BJ (cell line): ENCODE measurements at regions not wholly inside any gene's neighbourhood (a gene's known extent, or its start where the extent isn't known, plus 50 kb on each side); places are given as distances from the start of the nearest gene placed in this dataset.

Source experiments
- CTCF ChIA-PET: fragments of 350-600 bp; formaldehyde crosslinking; extraction: SDS; loops from one replicate; lab custom pipeline; 2021; ENCODE audit warnings: antibody characterized with exemption, inconsistent platforms; lab: Yijun Ruan, JAX
- POLR2A ChIA-PET: fragments of 300-600 bp; sonication (Branson Sonifier 250); formaldehyde crosslinking; extraction: SDS; loops from one replicate; lab custom pipeline; 2021; ENCODE audit warnings: antibody characterized with exemption; lab: Charles Lee
- DNase-seq: peaks from one replicate; pipeline ENCODE4 v3.0.0-alpha.2; 2011; ENCODE audit warnings: low read depth
- H3K27me3 ChIP-seq: 2 replicates; pipeline ENCODE4 v1.6.0; 2011; ENCODE audit warnings: low read length; ENCODE audit not compliant: control insufficient read depth, insufficient read depth
- H3K36me3 ChIP-seq: 2 replicates; pipeline ENCODE4 v1.5.1; 2011; ENCODE audit warnings: low read length; ENCODE audit not compliant: control insufficient read depth, insufficient read depth
- H3K4me3 ChIP-seq: 2 replicates; pipeline ENCODE4 v1.5.1; 2011; ENCODE audit warnings: low read depth, mild to moderate bottlenecking, control low read depth, low read length
- CTCF ChIP-seq: IDR thresholded peaks from 2 replicates; pipeline ENCODE4 v1.5.1; 2011; ENCODE audit warnings: low read depth, mild to moderate bottlenecking, control low read depth, inconsistent platforms, low read length, moderate library complexity; ENCODE audit not compliant: insufficient read depth

GRCh38 chr18:60847517-60847916 lies 474.9 kb upstream of the MC4R start:
- Histone ChIP-seq H3K27me3 (no peaks in the 10 kb centered on the region), H3K36me3 (no peaks in the 10 kb centered on the region), H3K4me3 (no peak overlapping the region)
- DNase-seq = no peak
- POLR2A ChIA-PET = no interaction called here
- CTCF ChIA-PET = no interaction called here
- TF ChIP-seq CTCF = no peak

GRCh38 chr18:60861575-60861974 lies 471.7 kb upstream of the CDH20 start:
- ChIA-PET CTCF (no interaction called here), POLR2A (no interaction called here)
- no peak for DNase-seq
- Histone ChIP-seq H3K36me3 (no peaks in the 10 kb centered on the region), H3K4me3 (no peak overlapping the region), H3K27me3 (no peaks in the 10 kb centered on the region)
- no peak for TF ChIP-seq CTCF

GRCh38 chr18:60862988-60863387 lies 470.2 kb upstream of the CDH20 start:
- Histone ChIP-seq H3K36me3 (no peaks in the 10 kb centered on the region), H3K4me3 (no peak overlapping the region), H3K27me3 (no peaks in the 10 kb centered on the region)
- no peak for TF ChIP-seq CTCF
- ChIA-PET POLR2A (no interaction called here), CTCF (no interaction called here)
- DNase-seq = no peak

GRCh38 chr18:60865801-60866200 lies 467.4 kb upstream of the CDH20 start:
- Histone ChIP-seq H3K4me3 (no peak overlapping the region), H3K27me3 (no peaks in the 10 kb centered on the region), H3K36me3 (no peaks in the 10 kb centered on the region)
- TF ChIP-seq CTCF = no peak
- DNase-seq = no peak
- CTCF ChIA-PET = no interaction called here
- POLR2A ChIA-PET = no interaction called here

GRCh38 chr18:60870261-60871153 lies 462.7 kb upstream of the CDH20 start:
- TF ChIP-seq CTCF = no peak

More at GRCh38 chr18:60870261-60871153, 462.7 kb upstream of the CDH20 start:
- H3K4me3 ChIP-seq = no peak overlapping the region
- H3K27me3 ChIP-seq = no peaks in the 10 kb centered on the region
- CTCF ChIA-PET = no interaction called here
- no peaks in the 10 kb centered on the region for H3K36me3 ChIP-seq
- no peak for DNase-seq
- POLR2A ChIA-PET = no interaction called here
